SK-N-SH (cell line): ENCODE measurements at regions not wholly inside any gene's neighbourhood (a gene's known extent, or its start where the extent isn't known, plus 50 kb on each side); places are given as distances from the start of the nearest gene placed in this dataset.

ENCODE experiments used
- CTCF ChIA-PET: fragments of 300-600, 350-600 bp; formaldehyde crosslinking; extraction: SDS; loops from one replicate; lab custom pipeline; 2021; lab: Yijun Ruan, JAX
- POLR2A ChIA-PET: fragments of 350-600 bp; sonication (Branson Sonifier 250); formaldehyde crosslinking; extraction: SDS; loops from one replicate; lab custom pipeline; 2020; ENCODE audit warnings: antibody characterized with exemption, inconsistent platforms; lab: Yijun Ruan, JAX
- DNase-seq: peaks from one replicate; pipeline ENCODE4 v3.0.0; 2012
- H2AFZ ChIP-seq: fragments of 200-600 bp; sonication (generic); 2 replicates; pipeline ENCODE4 v1.8.1; 2016; ENCODE audit warnings: antibody characterized with exemption, mild to moderate bottlenecking, low read depth
- H3F3A ChIP-seq: fragments of 200-600 bp; sonication (generic); replicated peaks from 2 replicates; pipeline ENCODE3; 2016; ENCODE audit warnings: antibody characterized with exemption, mild to moderate bottlenecking; ENCODE audit not compliant: insufficient read depth
- H3K27ac ChIP-seq, 2 experiments: fragments of 200-500 bp in 1 of 2; fragments of 200-600 bp in 1 of 2; sonication (Bioruptor generic) in 1 of 2; sonication (generic), shearing (Covaris generic) in 1 of 2; 2 replicates each; pipeline versions ENCODE4 v1.5.1 to v1.6.1; 2014 to 2016; ENCODE audit warnings: low read depth in 2 of 2, inconsistent platforms in 1 of 2, low read length in 1 of 2, mild to moderate bottlenecking in 1 of 2, mixed read lengths in 1 of 2
- H3K27me3 ChIP-seq: fragments of 200-600 bp; sonication (generic), shearing (Covaris generic); 2 replicates; pipeline ENCODE4 v1.6.1; 2016; ENCODE audit warnings: mixed run types; ENCODE audit not compliant: insufficient read depth
- H3K36me3 ChIP-seq, 2 experiments: fragments of 200-500 bp in 1 of 2; fragments of 200-600 bp in 1 of 2; sonication (Bioruptor generic) in 1 of 2; sonication (generic) in 1 of 2; replicated peaks in 1 of 2; 2 replicates each; pipeline versions ENCODE3 to v1.5.1; 2014 to 2016; ENCODE audit warnings: low read length in 1 of 2, mild to moderate bottlenecking in 1 of 2; ENCODE audit not compliant: insufficient read depth in 2 of 2, control insufficient read depth in 1 of 2
- H3K4me1 ChIP-seq, 2 experiments: fragments of 200-500 bp in 1 of 2; fragments of 200-600 bp in 1 of 2; sonication (Bioruptor generic) in 1 of 2; sonication (generic), shearing (Covaris generic) in 1 of 2; 2 replicates each; pipeline versions ENCODE4 v1.5.1 to v1.6.1; 2014 to 2016; ENCODE audit warnings: low read depth in 1 of 2, low read length in 1 of 2, mixed run types in 1 of 2; ENCODE audit not compliant: insufficient read depth in 2 of 2, control insufficient read depth in 1 of 2
- H3K4me2 ChIP-seq: fragments of 200-600 bp; sonication (generic), shearing (Covaris generic); 2 replicates; pipeline ENCODE4 v1.6.1; 2017; ENCODE audit warnings: mixed run types
- H3K4me3 ChIP-seq, 2 experiments: fragments of 200-500 bp in 1 of 2; fragments of 200-600 bp in 1 of 2; sonication (Bioruptor generic) in 1 of 2; sonication (generic), shearing (Covaris generic) in 1 of 2; 2 replicates each; pipeline versions ENCODE4 v1.5.1 to v1.8.1; 2014 to 2016; ENCODE audit warnings: low read depth in 2 of 2, inconsistent platforms in 1 of 2, low read length in 1 of 2, mild to moderate bottlenecking in 1 of 2, mixed read lengths in 1 of 2, moderate library complexity in 1 of 2
- H3K79me2 ChIP-seq: fragments of 200-600 bp; sonication (generic); 2 replicates; pipeline ENCODE4 v1.8.1; 2017; ENCODE audit warnings: mild to moderate bottlenecking; ENCODE audit not compliant: insufficient read depth
- H3K9ac ChIP-seq: fragments of 200-600 bp; sonication (generic); 2 replicates; pipeline ENCODE4 v1.6.1; 2017; ENCODE audit warnings: mixed run types
- H3K9me2 ChIP-seq: fragments of 200-600 bp; sonication (generic); 2 replicates; pipeline ENCODE4 v1.6.1; 2017; ENCODE audit warnings: mixed run types
- H3K9me3 ChIP-seq: fragments of 200-600 bp; sonication (generic); 2 replicates; pipeline ENCODE4 v1.6.1; 2017; ENCODE audit warnings: mixed run types, mild to moderate bottlenecking, moderate library complexity
- H4K20me1 ChIP-seq: fragments of 200-600 bp; sonication (generic); 2 replicates; pipeline ENCODE4 v1.6.1; 2017; ENCODE audit warnings: mild to moderate bottlenecking, mixed run types; ENCODE audit not compliant: insufficient read depth
- ELF1 ChIP-seq: IDR thresholded peaks from 2 replicates; pipeline ENCODE4 v1.4.0; 2012
- EP300 ChIP-seq, 2 experiments: IDR thresholded peaks; 2 replicates each; pipeline versions ENCODE4 v1.4.0 to v1.6.1; 2012; ENCODE audit warnings: borderline replicate concordance in 1 of 2, low read depth in 1 of 2, low read length in 1 of 2
- EZH2phosphoT487 ChIP-seq: fragments of 200-600 bp; sonication (generic); IDR thresholded peaks from 2 replicates; pipeline ENCODE4 v1.6.1; 2017; ENCODE audit warnings: low read depth, mixed run types, mild to moderate bottlenecking, antibody characterized with exemption, moderate library complexity, borderline replicate concordance
- FOXJ3 ChIP-seq: sonication (generic); formaldehyde crosslinking; IDR thresholded peaks from 2 replicates; pipeline ENCODE4 v1.5.1; 2020; ENCODE audit warnings: mild to moderate bottlenecking, missing genetic modification reagents
- FOXM1 ChIP-seq: IDR thresholded peaks from 2 replicates; pipeline ENCODE4 v1.4.0; 2012; ENCODE audit warnings: low read depth, mild to moderate bottlenecking
- JUND ChIP-seq: IDR thresholded peaks from 2 replicates; pipeline ENCODE4 v1.4.0; 2012
- NRF1 ChIP-seq: IDR thresholded peaks from 2 replicates; pipeline ENCODE4 v1.6.1; 2012; ENCODE audit warnings: low read depth, mild to moderate bottlenecking, low read length
- RAD21 ChIP-seq: IDR thresholded peaks from 2 replicates; pipeline ENCODE4 v1.6.1; 2012; ENCODE audit warnings: mild to moderate bottlenecking, low read length
- RCOR1 ChIP-seq: fragments of 150-350 bp; IDR thresholded peaks from 2 replicates; pipeline ENCODE4 v1.6.1; 2017; ENCODE audit warnings: antibody characterized with exemption, low read length
- RFX5 ChIP-seq: IDR thresholded peaks from 2 replicates; pipeline ENCODE4 v1.6.1; 2012; ENCODE audit warnings: mild to moderate bottlenecking, improper control_type of control experiment, low read length
- RXRA ChIP-seq: IDR thresholded peaks from 2 replicates; pipeline ENCODE4 v1.4.0; 2012; ENCODE audit warnings: low read depth, mild to moderate bottlenecking, borderline replicate concordance
- SIN3A ChIP-seq: IDR thresholded peaks from 2 replicates; pipeline ENCODE4 v1.6.1; 2012; ENCODE audit warnings: low read depth, mild to moderate bottlenecking, low read length, moderate library complexity, borderline replicate concordance
- TAF1 ChIP-seq: IDR thresholded peaks from 2 replicates; pipeline ENCODE4 v1.6.1; 2012; ENCODE audit warnings: low read depth, mild to moderate bottlenecking, low read length, moderate library complexity, borderline replicate concordance
- TCF12 ChIP-seq: IDR thresholded peaks from 2 replicates; pipeline ENCODE4 v1.4.0; 2012
- ZBTB33 ChIP-seq: IDR thresholded peaks from 2 replicates; pipeline ENCODE4 v1.4.0; 2012; ENCODE audit warnings: low read depth, borderline replicate concordance
- WGBS: methylation state at CpG from one replicate; pipeline ENCODE4 v1.1.6; 2017; ENCODE audit warnings: low lambda C conversion rate; 5-methylcytosine and 5-hydroxymethylcytosine counted together

GRCh38 chr5:18067615-18068014, 433.4 kb downstream of the TAF11L14 start:
- 12% methylated on average over 2 of the region's 2 CpGs for WGBS
- H3F3A ChIP-seq, result no peaks in the 10 kb centered on the region
- H3K9me2 ChIP-seq, result no peaks in the 10 kb centered on the region; the same call in 1 of the 2 replicates
- ChIA-PET POLR2A (no interaction called here), CTCF (no interaction called here)
- no peak overlapping the region for H3K4me3 ChIP-seq
- H3K9ac ChIP-seq, result no peak overlapping the region
- TF ChIP-seq RAD21 (no peak), TAF1 (no peak)
- H3K79me2 ChIP-seq, result no peaks in the 10 kb centered on the region
- H3K27ac ChIP-seq, result no peak overlapping the region
- DNase-seq, result no peak
- no peaks in the 10 kb centered on the region for H4K20me1 ChIP-seq
- H2AFZ ChIP-seq, result no peak overlapping the region
- H3K4me2 ChIP-seq, result no peak overlapping the region
- no peaks in the 10 kb centered on the region for H3K27me3 ChIP-seq
- no peaks in the 10 kb centered on the region for H3K36me3 ChIP-seq
- H3K9me3 ChIP-seq, result no peaks in the 10 kb centered on the region
- H3K4me1 ChIP-seq, result no peaks in the 10 kb centered on the region

DNA sequence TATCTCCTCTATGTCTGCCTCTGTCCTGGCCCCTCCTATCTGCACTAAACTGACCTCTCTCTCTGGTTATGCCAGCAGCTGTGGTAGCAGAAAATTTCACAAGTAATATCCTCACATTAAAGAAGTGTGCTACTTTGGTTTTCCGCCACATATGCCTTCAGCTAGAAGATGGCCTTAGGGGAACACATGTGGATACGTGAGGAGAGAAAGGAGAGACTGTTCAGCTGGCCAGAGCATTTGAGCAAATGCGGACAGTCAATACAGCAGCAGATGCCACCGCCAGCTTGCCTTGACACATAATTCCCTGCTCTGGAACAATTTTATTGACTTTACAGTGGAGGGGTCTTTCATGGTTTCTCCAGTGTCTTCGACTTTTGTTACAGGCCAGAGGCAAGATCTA, 434.6 kb downstream of the TAF11L14 start:
- no peaks in the 10 kb centered on the region for H3K27me3 ChIP-seq
- no peaks in the 10 kb centered on the region for H3K79me2 ChIP-seq
- H3F3A ChIP-seq, result no peaks in the 10 kb centered on the region
- no peaks in the 10 kb centered on the region for H4K20me1 ChIP-seq
- H3K27ac ChIP-seq, result no peak overlapping the region
- no peak overlapping the region for H3K9ac ChIP-seq
- CTCF ChIA-PET, result interaction anchor here (0.6 kb wide), 1 partner anchor 212 kb away, joined by 3 read pairs; no protein-coding TSS in a partner anchor
- H3K4me3 ChIP-seq, result no peak overlapping the region
- H3K9me3 ChIP-seq, result no peaks in the 10 kb centered on the region
- no peak overlapping the region for H2AFZ ChIP-seq
- H3K4me2 ChIP-seq, result no peak overlapping the region
- 18% methylated on average over 4 of the region's 5 CpGs for WGBS
- no peaks in the 10 kb centered on the region; the same call in 1 of the 2 replicates for H3K9me2 ChIP-seq
- DNase-seq, result no peak
- no peaks in the 10 kb centered on the region for H3K4me1 ChIP-seq
- TF ChIP-seq EZH2phosphoT487, result no peak
- no peak for TF ChIP-seq JUND
- no peak for TF ChIP-seq ELF1
- TF ChIP-seq RFX5, result no peak
- TF ChIP-seq TAF1, result no peak
- no peak for TF ChIP-seq RXRA
- H3K36me3 ChIP-seq, result no peaks in the 10 kb centered on the region
- POLR2A ChIA-PET, result no interaction called here

GRCh38 chr5:18069790-18070189, 435.5 kb downstream of the TAF11L14 start:
- no peak for DNase-seq
- Histone ChIP-seq H3K9me3 (no peaks in the 10 kb centered on the region), H3K27me3 (no peaks in the 10 kb centered on the region), H3K79me2 (no peaks in the 10 kb centered on the region), H3K9ac (no peak overlapping the region), H2AFZ (no peak overlapping the region), H3K27ac (no peak overlapping the region), H3K9me2 (no peaks in the 10 kb centered on the region; the same call in 1 of the 2 replicates), H3K36me3 (no peaks in the 10 kb centered on the region), H4K20me1 (no peaks in the 10 kb centered on the region), H3K4me1 (no peaks in the 10 kb centered on the region), H3K4me3 (no peak overlapping the region), H3K4me2 (no peak overlapping the region), H3F3A (no peaks in the 10 kb centered on the region)
- WGBS, result 51% methylated on average over 2 of the region's 2 CpGs
- ChIA-PET POLR2A (no interaction called here), CTCF (interaction anchor here (0.6 kb wide), 1 partner anchor 211 kb away, joined by 3 read pairs; no protein-coding TSS in a partner anchor)
- TF ChIP-seq FOXM1 (no peak), ZBTB33 (no peak), JUND (no peak), TCF12 (no peak), RCOR1 (no peak), ELF1 (no peak), RFX5 (no peak), NRF1 (no peak), FOXJ3 (CRISPR knock-in tag) (no peak), EP300 (IDR thresholded peaks at IDR 0.05; ENCODE audit: borderline replicate concordance in 1 of 2, low read depth in 1 of 2, low read length in 1 of 2) (no peak), SIN3A (no peak)
